IPS-NIHi7 (cell line): ENCODE measurements at regions not wholly inside any gene's neighbourhood (a gene's known extent, or its start where the extent isn't known, plus 50 kb on each side); places are given as distances from the start of the nearest gene placed in this dataset.

Source experiments
- DNase-seq: peaks from one replicate; pipeline ENCODE4 v3.0.0; 2012; ENCODE audit warnings: mixed read lengths; ENCODE audit errors: extremely low spot score

DNA sequence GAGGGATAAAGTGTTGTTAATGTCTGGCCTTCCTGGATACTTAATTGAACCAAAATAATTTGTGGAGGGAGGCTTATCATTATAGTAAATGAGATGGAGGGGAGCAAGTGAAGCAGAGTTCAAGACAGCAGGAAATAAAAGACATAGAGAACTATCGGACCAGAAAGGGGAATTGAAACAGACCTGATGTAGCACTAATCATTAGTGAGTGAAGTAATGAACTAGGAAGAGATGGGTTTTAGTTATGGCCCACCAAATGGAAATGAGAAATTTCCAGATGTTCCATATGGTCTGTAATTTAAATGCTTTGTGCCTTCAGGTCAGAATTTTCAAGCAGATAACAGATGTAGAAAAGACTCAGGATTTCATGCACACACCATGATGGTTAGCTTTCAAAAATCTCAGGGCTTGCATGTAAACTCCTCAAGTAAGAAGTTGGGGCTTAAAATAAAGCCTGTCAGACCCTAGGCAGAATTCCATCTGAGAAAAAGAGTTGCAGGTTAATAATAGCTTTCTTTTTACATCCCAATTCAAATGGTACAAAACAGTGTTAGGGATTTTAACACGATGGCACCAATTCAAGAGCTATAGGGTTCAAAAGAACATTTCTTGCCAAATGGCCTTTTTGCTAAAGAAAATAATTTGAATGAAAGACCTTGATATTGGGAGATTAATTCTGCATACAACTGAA is 355.8 kb downstream of the FSCB start:
- DNase-seq: no peak

- DNase-seq: no peak
Observed at GRCh38 chr14:44149597-44149996, 357.5 kb downstream of the FSCB start.

- DNase-seq: no peak
Observed at GRCh38 chr14:44142006-44142405, 365.1 kb downstream of the FSCB start.

- DNase-seq: no peak
Observed at GRCh38 chr14:44135972-44136371, 371.1 kb downstream of the FSCB start.

DNA sequence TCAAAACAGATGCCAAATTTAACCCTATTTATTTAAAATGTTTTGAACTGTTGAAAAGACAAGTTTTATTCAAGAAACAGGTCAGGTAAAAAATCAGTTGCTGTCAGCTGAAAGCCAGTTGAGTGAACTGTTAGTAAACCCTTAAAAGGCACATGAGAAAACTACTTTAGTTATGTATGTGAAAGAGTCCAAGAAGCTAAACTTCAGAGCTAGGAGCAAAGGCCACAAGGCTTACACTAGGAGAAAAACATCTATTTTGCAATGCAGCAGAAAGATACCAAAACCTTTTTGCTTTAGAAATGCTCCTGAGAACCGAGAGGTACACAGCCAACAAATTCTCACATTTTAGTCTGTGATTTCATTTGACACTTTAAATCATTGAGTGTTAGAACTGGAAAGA is 375.2 kb downstream of the FSCB start:
- DNase-seq: no peak

GRCh38 chr14:44113769-44114730 is 393.0 kb downstream of the FSCB start:
- DNase-seq: no peak

- no peak for DNase-seq
Observed at GRCh38 chr14:44112774-44113460, 394.2 kb downstream of the FSCB start.

DNA sequence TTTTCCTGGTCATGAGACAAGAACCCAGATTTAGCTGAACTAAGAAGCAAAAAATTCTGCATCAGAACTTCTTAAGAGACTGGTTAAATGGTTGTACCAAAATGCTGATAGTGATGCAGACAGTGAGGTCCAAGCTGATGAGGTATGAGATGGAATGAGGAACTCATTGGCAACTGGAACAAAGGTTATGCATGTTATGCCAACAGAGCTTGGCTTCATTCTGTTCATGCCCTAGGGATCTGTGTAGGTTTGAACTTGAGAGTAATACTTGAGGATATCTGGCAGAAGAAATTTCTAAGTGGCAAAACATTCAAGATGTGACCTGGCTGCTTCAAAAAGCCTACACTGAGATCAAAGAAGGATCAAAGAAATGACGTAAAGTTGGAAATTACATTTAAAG is 398.0 kb downstream of the FSCB start:
- no peak for DNase-seq

DNA sequence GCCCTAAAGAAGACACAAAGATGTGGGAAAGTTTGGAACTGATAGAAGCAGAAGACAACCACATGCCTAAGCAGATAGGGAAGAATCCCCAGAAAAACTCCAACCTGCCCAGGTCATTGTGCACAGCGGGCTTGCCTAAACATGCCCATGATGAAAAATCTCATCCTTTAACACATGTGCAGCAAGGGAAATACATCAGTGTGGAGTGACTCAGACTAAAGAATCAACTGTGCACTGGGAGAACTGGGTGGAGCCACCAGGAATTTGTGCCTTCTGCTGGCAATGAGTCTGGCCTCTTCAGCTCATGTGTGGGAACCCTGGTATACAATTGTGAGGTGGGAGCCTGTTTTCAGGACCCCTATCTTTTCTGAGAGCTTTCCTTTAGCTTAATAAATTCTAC is 398.5 kb downstream of the FSCB start:
- no peak for DNase-seq

DNA sequence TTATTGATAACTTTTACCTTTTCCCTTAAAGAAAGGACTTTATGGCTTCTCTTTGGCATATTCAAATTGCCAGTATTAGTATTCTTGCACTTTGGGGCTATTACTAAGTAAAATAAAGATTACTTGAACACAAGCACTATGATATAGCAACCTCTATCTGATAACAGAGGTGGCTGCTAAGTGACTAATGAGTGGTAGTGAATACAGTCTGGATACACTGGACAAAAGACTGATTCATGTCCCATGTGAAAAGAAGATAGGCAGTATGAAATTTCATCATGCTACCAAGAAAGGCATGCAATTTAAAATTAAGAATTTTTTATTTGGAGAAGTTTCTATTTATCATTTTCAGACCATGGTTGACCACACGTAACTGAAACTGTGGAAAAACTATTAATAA is 399.9 kb downstream of the FSCB start:
- DNase-seq: no peak

DNA sequence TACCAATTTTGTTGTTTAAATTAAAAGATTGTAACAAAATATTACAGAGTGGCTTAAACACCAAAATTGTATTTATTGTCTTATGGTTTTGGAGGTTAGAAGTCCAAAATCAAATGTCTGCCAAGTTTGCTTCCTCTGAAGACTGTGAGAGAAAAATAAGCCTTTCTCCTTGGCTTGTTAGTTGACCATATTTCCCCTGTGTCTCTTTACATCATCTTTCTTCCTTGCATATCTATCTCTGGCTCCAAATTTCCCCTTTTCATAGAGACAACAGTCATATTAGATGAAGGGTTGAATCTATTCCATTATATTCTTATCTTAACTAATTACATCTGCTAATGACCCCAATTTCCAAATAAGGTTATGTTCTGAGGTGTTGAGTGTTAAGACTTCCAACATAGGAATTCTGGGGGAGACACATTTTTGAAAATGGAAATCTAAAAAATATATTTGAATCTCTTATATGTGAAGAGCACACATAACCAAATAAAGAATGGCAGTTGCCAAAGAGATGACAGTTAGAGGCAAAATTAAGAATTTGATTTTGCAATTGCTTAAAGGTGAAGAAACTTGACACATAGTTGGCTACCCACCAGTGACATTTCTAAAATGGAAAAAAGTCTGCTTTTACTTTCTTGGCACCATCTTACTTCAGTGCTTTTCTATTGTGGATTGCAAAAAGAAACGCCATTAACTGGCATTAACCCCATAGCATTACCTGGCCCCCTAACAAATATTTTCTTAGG is 407.2 kb downstream of the FSCB start:
- no peak for DNase-seq

- no peak for DNase-seq
Observed at GRCh38 chr14:44081146-44081545, 425.9 kb downstream of the FSCB start.

GRCh38 chr14:44070046-44070445 is 437.0 kb downstream of the FSCB start:
- DNase-seq: no peak

GRCh38 chr14:44053422-44053821 is 453.7 kb downstream of the FSCB start:
- no peak for DNase-seq

GRCh38 chr14:44041700-44042099 is 465.4 kb downstream of the FSCB start:
- no peak for DNase-seq

DNA sequence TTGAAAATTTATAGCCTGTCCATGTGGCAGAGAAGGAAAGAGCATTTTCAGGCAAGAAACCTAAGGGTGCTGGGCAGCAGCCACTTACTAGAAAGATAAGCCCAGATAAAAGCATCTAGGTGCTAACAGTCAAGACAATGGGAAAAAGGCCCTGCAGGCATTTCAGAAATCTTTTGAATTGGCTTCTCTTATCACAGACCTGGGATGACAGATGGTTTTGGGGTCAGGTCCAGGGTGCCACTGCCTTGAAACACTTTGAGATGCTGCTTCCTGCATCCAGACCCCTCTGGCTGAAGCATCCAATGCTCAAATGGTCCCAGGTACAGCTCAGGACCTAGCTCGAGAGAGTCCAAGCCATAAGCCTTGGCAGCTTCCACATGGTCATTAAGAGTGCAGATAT is 466.5 kb downstream of the FSCB start:
- DNase-seq: no peak

GRCh38 chr14:44036248-44036647 is 470.8 kb downstream of the FSCB start:
- DNase-seq: no peak

- DNase-seq: no peak
Observed at GRCh38 chr14:44035707-44036106, 471.4 kb downstream of the FSCB start.

GRCh38 chr14:44030831-44031383 is 476.2 kb downstream of the FSCB start:
- DNase-seq: no peak

- no peak for DNase-seq
Observed at GRCh38 chr14:44029933-44030332, 477.1 kb downstream of the FSCB start.

DNA sequence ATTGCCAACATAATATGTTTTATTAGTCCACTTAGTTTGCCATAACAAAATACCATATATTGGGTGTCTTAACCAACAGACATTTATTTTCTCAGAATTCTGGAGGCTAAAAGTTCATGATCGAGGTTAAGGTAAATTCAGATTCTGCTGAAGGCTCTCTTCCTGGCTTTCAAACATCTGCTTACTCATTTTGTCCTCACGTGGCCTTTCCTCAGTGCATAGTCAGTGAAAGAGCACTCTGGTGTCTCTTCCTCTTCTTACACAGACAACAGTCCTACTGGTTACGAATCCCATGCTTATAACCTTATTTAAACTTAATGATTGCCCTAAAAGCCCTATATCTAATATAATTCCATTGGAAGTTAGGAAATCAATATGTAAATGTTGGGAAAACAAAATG is 479.7 kb downstream of the FSCB start:
- no peak for DNase-seq
